HG02759 (cell line): ENCODE measurements at regions not wholly inside any gene's neighbourhood (a gene's known extent, or its start where the extent isn't known, plus 50 kb on each side); places are given as distances from the start of the nearest gene placed in this dataset.

Experiments used
- ATAC-seq: cut with Tn5 transposase; IDR thresholded peaks from one replicate; pipeline ENCODE4 v1.9.1; 2021; ENCODE audit warnings: mild to moderate bottlenecking, moderate library complexity; ENCODE audit not compliant: unreplicated experiment

DNA sequence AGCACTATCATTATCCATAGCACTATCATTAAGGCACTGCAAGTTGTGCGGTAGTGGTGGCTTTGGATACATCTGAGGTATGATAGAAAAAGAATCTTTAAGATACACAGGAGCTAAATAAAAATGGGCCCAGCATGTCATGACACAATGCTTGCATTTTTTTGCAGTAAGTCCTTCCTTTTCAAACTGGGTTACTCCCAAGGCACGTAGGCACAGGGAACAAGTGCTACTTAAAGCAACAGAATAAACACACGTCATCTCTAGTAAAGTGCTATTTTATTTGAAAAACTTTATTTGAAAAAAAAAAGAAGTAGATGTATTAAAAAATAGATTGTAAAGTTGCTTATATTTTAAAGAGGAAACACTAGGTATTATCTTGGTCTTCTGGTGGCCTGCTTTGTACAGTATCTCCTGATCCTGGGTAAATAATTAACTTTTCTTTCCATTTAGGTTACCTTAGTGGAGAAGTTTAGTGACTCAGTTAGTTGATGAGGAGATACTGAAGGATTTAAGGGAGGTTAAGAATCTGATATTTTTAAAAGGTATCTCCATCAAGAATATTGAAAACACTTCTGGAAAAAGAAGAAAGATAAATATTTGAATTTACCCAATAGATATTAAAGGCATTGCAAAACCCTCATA lies 129.6 kb downstream of the EDN1 start:
- ATAC-seq: no peak

DNA sequence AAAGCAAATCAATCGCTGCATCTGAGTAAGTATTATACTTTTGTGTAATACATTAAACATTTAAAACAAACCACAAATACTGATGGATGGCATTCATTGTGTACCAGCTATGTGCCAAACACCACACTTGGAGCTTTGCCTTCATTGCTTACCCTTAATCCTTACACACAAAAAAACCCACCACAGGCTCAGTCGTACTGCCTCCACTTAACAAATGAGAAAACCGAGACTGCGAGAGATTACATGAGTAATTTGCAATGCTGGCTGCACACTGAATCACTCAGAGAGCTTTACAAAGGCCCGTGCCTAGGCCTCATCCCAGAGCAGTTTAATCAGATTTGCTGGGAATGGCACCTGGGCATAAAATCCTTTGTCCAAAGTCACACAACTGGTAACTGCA lies 130.5 kb downstream of the EDN1 start:
- ATAC-seq: no peak

DNA sequence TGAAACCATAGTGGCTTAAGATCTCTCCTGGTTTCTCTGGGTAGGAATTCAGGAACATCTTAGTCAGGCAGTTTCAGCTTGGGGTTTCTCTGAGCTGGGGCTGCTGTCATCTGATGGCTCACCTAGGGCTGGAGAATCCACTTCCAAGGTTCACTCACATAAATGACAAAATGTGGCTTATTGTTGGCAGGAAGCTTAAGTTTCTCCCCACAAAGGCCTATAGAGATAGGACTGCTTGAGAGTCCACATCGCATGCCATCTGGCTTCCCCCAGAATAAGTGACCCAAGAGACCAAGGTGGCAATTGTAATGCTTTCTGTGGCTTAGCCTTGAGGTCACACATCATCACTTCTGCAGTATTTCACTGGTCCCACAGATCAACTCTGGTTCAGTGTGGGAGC lies 131.4 kb downstream of the EDN1 start:
- ATAC-seq: no peak

DNA sequence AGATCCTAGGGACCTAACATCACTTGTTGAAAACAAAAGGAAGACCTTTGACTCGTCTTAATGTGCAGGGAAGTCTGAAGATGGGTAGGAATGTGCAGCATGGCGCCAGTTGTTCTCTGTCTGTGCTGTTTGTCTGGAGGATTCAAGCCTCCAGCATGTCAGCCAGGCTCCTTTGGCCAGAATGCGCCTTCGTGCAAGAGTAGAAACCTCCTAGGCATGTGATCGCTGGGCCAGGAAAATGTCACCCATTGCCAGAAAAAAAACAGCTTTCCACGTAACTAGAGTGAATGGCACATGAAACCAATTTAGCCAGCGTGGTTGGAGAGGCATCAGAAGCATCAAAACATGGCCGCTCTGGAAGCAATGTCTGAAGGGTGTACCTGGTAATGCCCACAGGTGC lies 132.7 kb downstream of the EDN1 start:
- no peak for ATAC-seq

DNA sequence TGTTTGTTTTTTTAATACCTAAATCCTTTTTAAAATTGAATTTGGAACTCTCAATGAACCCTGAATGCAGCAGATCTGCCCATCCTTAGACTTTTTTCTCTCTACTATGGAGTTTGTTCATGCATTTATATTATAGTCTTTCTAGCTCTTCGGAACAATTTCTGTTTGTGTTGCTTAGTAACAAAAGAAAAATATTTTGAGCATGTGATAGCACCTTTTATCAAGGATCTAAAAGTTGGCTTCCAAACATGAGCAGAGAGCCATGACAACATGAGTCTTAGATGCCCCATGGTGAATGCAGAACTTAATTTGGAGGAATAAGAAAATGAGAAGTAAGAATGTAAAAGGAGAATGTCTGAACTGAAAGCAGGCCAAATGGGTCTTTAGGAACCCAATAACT lies 133.7 kb downstream of the EDN1 start:
- no peak for ATAC-seq

DNA sequence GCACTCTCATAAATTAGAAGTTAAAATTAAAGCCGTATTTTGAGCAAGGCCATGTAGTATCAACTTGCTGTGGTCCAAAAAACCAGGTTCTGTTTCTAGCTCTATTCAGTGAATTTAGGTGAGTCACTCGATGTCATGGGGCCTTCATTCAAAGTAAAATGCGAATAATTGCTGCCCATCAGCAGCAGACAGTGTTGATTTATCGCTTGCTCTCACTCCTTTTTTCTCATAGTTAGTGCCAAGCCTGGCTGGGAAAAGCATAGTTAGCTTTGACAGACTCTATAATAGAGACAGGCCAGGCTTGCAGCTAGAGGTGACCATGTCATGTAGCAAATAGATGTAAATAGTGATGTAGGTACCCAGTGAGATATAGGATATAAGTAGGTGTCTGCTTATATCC lies 136.0 kb downstream of the EDN1 start:
- ATAC-seq: no peak

DNA sequence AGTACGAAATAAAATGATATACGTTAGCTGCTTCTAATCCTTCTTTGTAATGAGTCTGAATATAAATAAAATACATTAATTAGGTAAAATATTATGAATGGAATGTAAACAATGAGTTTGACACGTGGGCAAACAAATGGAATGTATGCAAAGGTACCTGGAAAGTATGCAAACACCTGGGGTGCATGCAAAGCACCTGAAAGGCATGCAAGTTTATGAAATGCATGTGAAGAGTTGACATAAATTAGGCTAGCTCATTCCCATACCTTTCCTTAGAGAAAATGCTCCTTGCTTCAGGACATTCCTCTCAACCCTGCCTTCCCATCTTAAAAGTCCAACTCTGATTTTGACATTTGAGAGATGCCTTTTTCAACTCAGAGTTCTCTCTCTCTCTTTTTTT lies 140.9 kb downstream of the EDN1 start:
- ATAC-seq: no peak

DNA sequence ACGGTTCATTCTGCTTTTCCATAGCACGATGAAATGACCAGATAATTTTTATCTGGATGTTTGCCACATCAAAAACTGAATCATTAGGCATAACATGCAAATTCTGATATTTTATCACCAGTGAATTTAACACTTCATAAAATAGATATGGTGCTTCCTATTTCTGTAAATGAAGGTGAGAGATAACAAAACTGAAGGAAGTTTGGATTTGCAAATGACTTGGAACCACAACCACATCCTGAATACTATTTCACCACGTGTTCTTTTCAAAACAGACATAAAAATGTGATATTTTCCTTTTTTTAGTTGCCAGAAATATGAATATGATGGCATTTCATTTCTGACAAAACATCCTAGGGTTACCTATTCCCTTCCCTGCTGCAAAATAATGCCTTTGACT lies 146.1 kb downstream of the EDN1 start:
- no peak for ATAC-seq

DNA sequence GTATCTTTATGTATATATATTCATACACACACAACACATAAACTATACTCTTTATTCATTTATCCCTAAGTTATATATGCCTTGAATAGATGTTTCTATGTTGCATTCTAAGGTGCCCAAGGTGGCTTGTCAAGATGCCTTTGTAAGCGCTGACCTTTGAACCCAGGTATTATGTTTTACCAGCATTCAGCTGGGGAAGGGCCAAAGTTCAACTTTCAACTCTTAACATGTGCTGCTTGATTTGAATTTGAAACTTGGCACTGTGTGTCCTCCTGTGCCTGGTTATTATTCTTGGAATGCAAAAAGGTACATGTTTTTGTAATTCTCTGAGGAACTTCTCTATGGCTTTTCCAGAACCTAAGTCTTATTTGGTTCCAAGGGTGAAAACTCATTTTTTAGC lies 146.5 kb downstream of the EDN1 start:
- no peak for ATAC-seq

DNA sequence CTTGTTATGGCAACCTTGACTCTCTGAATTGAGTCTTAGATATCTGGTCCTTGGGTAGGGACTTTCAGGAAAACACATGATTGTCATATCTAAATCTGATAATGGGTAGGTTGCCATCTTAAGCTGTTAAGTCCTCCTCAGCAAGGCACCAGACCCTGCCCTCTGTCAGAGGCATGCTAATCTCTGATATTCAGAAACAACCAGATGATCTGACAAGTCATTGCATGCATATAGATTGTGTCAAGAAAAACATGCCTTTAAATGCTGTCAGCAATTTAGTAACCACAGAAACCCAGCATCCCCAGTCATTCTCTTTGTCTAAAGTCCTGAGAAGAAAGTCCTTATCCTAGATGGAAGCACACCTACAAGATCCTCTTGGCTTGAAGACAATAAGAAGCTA lies 149.1 kb downstream of the EDN1 start:
- no peak for ATAC-seq

DNA sequence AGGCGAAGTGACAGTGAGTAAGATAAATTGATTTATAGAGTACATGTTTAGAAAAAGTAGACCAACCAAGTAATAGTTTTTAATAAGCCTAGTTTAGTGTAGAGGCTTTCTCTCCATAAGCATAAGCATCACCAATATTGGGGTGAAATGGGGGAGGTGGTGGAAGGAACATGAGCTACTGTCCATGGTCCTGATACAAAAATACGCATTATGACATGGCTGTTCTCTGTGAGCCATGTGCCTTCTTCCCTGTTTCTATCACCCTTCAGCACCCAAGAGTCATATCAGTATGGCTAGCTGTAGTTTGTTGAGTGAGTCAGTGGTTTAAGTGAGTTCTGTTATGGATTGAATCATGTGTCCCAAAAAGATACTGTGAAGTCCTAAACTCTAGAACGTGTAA lies 150.8 kb downstream of the EDN1 start:
- no peak for ATAC-seq

DNA sequence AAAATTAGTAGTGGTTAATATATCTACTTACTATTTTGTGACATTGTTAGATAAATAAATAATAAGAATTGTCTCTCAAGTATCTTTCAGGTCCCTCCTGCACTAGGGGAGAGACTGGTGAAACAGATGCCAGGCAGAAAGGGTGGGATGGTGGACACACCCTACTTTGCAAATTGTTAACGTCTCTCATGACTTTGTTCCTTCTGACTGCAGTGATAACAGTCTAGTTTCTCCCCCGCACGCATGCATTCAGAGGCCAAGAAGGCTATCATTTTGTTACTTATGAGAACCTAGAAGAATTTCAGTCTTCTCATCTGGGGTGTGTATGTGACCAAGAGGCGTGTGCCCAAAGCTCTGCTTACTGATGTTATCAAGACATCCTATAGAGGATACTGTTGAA lies 152.3 kb downstream of the EDN1 start:
- ATAC-seq: no peak

DNA sequence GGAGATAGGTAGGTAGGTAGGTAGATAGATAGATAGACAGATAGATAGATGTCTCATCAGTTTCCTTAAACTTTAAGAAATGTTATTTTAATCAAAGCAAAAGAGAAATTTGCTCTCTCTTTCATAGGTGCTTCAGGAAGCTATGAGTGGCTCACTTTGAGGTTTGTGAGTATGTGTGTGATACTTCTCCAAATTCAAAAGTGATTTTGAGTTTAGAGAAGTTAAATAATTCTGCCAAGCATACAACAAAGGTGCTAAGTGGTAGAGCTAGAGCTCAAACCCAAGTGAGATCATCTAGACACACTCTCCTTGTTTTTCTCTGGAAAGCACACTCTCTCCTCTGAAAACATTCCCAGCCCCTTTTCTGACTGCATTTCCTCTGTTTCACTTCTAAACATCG lies 156.2 kb downstream of the EDN1 start:
- no peak for ATAC-seq

DNA sequence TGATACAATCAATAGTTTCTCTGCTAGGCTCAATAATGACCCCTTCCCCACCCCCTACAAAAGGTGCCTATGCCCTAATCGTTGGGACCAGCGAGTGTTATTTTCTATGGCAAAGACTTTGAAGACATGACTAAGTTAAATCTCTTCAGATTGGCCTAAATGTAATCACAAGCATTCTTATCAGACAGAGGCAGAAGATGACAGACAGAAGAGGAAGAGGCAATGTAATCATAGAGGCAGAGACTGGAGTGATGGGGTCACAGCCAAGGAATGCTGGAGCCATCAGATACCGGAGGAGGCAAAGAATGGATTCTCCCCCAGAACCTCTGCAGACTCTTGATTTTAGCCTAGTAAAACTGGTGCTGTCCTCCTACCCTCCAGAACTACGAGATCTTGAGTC lies 159.3 kb downstream of the EDN1 start:
- ATAC-seq: no peak

DNA sequence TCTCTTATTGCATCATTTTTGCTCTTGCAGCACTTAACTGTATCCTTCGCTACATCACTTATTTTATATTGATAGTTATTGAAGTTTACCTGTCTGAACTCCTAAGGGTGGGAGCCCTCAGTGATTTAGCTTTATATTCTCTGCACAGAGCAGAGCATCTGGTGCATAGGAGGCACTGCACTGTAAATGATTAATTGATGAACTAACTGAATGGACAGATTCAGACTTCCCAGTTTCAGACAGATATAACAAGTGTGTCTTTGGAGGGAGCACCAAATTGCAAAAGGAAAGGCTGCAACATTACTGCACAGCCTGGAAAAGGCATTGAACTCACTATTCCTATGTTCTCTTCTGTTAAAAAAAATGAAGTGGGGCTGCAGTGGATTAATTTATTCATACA lies 160.3 kb downstream of the EDN1 start:
- ATAC-seq: no peak

DNA sequence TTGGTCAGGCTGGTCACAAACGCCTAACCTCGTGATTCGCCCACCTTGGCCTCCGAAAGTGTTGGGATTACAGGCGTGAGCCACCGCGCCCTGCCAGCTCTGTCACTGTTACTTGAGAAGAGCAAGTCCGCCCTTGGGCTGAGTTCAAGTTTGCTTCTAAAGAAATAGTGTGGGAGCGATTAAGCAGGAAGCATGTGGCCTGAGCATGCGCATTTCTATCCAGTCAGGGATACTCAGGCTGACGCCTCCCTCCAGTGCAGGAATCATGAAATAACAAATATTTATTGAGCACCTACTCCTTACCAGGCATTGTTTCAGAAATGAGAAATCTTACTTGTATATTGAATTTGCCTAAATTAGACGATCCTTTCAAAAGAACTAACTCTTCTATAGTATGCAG lies 166.2 kb downstream of the EDN1 start:
- ATAC-seq: no peak

DNA sequence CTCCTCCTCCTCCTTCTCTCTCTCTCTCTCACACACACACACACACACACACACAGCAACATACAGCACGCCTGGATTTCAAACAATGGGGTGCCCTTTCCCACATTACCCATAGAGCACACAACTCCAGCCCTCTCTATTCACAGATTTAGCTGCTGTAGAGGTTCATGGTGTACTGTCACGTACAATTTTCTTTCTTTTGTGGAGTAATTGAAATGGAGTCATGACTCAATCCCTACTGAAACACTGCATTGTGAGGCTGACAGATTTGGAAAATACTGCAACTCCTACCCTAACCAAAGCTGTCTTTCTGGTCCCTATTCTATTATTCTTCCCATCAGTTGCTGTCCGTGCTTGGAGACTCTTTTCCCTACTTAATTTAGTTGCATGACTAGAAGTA lies 166.9 kb downstream of the EDN1 start:
- ATAC-seq: no peak

DNA sequence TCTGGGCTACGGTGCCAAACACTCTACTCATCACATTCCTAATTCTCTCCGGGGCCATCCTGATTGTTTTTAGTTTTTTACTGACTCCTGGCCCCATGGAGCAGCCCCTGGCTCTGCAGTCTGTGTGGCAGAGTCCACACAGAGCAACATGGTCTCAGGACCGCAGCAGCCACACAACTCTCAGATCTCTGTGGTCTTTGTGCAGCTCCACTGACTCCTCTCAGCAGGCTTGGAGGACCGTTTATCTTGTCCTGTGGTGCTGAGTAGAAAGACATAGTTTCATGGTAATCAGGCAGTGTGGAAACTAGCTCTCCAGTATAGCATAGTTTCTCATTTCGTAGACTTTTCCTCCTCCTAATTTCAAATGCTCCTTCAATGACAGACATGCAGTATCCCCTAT lies 168.4 kb downstream of the EDN1 start:
- no peak for ATAC-seq

DNA sequence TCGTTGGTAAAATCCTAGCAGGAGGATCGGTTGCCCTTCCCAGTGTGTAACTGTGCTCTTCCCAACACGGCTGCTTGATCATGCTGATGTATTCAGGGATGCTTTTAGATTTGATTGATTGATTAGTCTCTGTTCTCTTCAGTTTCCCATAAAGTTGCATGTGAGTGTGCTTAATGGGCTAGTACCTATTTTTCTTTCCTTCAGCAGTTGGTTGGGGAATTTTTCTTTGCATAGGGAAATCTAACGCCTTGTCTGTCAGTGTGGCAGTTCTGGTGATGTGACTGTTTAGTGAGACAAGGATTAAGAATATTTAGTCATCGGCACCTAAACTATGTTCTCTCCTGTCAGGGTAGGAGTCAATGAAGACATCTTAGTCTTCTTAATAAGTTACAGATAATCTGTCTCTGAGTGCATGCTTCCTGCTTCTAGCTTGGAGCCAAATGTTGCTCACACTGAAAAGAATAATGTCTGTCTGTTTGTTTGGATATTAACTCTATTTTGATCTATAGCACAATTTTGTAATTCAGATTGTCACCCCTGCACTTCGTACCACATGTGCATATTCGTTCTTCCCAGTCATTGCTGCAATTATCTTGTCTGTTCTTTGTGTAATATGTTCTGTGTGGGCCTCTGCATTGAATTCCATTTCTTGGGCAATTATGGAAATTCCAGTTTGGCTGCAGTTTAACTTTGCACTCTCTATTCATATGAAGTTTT lies 169.9 kb downstream of the EDN1 start:
- no peak for ATAC-seq

DNA sequence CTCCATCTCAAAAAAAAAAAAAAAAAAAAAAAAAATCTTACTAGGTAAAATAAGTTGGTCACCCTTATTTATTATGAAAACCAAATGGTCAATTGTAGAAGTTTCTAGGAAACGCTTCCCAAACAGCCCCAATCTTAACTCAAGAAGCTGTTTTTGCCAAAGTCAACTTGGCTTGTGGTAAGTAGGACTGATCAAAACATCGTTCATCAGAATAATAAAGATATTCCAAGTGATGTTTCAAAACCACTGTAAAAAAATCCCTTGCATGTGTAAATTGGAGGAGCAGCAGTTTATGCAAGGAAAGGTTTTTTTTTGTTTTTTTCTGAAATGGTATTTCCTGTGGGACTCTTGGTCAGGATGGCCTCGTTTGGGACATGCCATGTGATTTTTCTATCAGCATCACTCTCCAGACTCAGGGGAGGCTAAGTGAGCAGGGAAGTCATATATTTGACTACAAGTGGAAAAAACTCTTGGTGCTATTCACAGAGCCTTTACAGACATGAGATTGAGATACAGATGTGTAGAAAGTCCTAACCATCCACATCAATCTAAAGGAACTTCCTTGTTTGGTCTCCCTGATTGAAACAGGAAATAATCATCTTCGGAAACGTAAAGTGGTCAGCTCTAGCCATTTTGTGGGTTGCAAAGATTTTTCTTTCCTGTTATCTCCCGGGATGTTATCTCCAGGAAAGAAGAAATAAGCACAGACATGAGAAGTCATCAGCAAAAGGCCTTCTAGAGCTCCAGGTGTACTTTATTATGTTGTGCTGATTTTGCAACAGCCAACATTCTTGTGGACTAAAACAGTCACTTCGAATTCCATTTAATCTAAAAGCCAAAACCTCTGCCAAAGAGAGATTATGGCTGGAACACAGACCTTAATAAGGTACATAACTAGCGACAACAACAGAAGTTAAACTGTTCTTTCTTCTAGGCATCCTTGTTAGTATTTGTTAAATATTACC lies 177.8 kb downstream of the EDN1 start:
- no peak for ATAC-seq

DNA sequence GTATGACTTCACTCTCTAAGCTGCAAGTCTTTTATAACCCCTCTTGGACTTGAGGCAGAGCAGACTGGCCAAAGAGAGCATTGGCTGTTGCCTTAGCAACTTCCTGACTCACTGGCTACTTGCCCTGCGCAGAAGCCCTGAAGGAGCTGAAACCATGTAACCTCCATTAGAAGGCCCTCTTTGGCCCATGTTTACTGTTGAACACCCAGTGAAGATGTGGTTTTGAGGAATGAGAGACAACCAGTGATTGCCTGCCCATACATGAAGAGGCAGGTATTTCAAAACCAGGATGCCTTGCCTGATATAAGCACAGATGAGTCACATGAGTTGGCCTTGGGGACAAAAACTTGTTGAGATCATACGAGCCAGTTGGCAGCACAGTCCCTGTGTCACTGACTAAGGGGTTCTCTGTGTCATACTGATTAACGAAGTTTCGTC lies 182.5 kb downstream of the EDN1 start:
- ATAC-seq: no peak

DNA sequence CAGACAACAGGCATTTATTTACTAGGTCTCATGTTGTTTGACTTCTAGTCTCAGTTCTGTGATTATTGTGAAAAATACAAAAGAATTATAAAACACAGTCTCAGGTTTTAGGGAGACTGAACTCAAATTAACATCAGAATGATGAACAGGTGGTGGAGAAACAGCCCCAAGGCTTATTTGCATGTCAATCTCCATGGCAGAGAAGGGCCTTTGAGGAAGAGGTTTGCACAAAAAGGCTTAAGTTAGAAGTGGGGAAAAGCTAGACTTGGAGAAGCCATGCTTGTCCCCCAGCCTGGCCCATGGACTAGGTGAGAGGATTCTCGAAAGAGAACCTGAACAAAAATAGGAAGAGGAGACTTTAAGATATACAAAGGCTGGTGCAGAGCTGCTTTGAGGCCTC lies 183.3 kb downstream of the EDN1 start:
- ATAC-seq: no peak
